ENCODE measurements at regions not wholly inside any gene's neighbourhood (a gene's known extent, or its start where the extent isn't known, plus 50 kb on each side); places are given as distances from the start of the nearest gene placed in this dataset.

DNA sequence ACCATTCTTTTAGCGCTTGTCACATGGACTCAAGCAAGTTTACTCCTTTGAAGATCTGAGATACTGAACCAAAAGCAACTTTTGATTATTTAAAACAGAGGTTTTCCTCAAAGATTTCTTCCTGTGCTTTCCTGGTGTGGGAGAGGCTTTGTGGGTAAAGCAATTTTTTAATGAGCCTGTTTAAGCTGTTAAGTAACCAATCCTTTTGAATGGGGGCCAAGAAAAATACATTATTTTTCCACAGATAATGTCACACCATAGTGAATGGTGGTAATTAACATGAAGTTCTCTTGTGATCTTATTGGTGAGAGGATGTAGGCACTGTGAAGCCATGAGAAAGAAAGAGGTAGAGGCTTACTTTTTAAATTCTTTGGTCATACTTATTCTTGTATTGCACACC is 55.8 kb upstream of the OBI1 start:
- no peak overlapping the region for H3K4me3 ChIP-seq (ENCODE audit: control extremely low read depth in 1 of 5, extremely low read depth in 1 of 5, insufficient read depth in 1 of 5, low read depth in 2 of 5, low read length in 4 of 5)
- no peaks in the 10 kb centered on the region for H4K20me1 ChIP-seq (ENCODE audit: control insufficient read depth, insufficient read depth, low read length, poor library complexity, severe bottlenecking)
- H3K4me2 ChIP-seq (replicated peaks; ENCODE audit: low read depth, low read length, poor library complexity, severe bottlenecking) = no peak overlapping the region
- no peak for DNase-seq
- TF ChIP-seq, protein P1, sequence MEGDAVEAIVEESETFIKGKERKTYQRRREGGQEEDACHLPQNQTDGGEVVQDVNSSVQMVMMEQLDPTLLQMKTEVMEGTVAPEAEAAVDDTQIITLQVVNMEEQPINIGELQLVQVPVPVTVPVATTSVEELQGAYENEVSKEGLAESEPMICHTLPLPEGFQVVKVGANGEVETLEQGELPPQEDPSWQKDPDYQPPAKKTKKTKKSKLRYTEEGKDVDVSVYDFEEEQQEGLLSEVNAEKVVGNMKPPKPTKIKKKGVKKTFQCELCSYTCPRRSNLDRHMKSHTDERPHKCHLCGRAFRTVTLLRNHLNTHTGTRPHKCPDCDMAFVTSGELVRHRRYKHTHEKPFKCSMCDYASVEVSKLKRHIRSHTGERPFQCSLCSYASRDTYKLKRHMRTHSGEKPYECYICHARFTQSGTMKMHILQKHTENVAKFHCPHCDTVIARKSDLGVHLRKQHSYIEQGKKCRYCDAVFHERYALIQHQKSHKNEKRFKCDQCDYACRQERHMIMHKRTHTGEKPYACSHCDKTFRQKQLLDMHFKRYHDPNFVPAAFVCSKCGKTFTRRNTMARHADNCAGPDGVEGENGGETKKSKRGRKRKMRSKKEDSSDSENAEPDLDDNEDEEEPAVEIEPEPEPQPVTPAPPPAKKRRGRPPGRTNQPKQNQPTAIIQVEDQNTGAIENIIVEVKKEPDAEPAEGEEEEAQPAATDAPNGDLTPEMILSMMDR (IDR thresholded peaks at IDR 0.05) = no peak
- no peak for TF ChIP-seq EZH2 (IDR thresholded peaks at IDR 0.05; ENCODE audit: borderline replicate concordance, insufficient read depth, low read depth, low read length, poor library complexity, severe bottlenecking)
- POLR2A ChIA-PET = no interaction called here
- intact Hi-C loops (cut with micrococcal nuclease) = no loop called here
- H3K9me3 ChIP-seq (ENCODE audit: control extremely low read depth in 1 of 3, control insufficient read depth in 2 of 3, insufficient read depth in 1 of 3, low read length in 2 of 3) = no peaks in the 10 kb centered on the region
- H3K9me3 Mint-ChIP-seq (ENCODE audit: insufficient read depth) = no peaks in the 10 kb centered on the region
- no peak overlapping the region for H3K27ac ChIP-seq (ENCODE audit: low read length in 2 of 2)
- no peak overlapping the region for H3K9ac ChIP-seq (ENCODE audit: low read length)
- no peak overlapping the region for H3K27ac Mint-ChIP-seq
- no peak overlapping the region for H2AFZ ChIP-seq (ENCODE audit: insufficient read depth, low read depth, low read length, poor library complexity, severe bottlenecking)
- H3K27me3 ChIP-seq (replicated peaks in 1 of 4; ENCODE audit: control extremely low read depth in 1 of 4, control insufficient read depth in 3 of 4, insufficient read depth in 4 of 4, low read length in 3 of 4) = peaks cover 0 to 3% (median 0%) of the 10 kb centered on the region in 4 experiments
- CTCF ChIA-PET = no interaction called here
- ATAC-seq (ENCODE audit: low read depth) = no peak
- H3K4me1 Mint-ChIP-seq = peaks cover 2% of the 10 kb centered on the region
- H3K79me2 ChIP-seq (ENCODE audit: control insufficient read depth, insufficient read depth, low read length) = no peaks in the 10 kb centered on the region
- H3K4me3 Mint-ChIP-seq = no peak overlapping the region
- H3K4me1 ChIP-seq (ENCODE audit: control insufficient read depth in 2 of 2, insufficient read depth in 2 of 2, low read length in 2 of 2) = no peaks in the 10 kb centered on the region
- no CpG with 5 or more reads among the region's 1 CpG for WGBS (ENCODE audit: insufficient coverage)
- no peaks in the 10 kb centered on the region for H3K36me3 ChIP-seq (replicated peaks in 1 of 2; ENCODE audit: control extremely low read depth in 1 of 2, control insufficient read depth in 1 of 2, extremely low read depth in 1 of 2, insufficient read depth in 2 of 2, low read length in 1 of 2)
- H3K27me3 Mint-ChIP-seq = peaks cover 13% of the 10 kb centered on the region

DNA sequence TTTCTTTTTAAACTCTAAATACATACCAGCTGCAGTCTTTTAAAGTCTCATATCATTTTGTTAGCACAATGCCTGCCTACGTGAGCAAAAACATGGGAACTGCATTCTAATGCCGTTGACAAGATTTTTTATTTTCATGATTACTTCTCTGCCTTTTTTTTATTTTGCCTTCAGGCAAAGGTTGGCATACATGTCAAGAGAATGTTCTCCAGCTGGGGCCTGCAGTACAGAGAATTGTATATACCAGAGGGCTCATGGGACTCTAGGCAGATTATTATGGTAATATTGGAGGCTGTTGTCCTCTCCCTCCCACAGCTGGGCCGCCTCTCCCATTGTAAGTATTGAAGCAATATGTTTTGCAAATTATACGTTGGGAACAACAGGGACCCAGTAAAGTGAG is 53.9 kb upstream of the OBI1 start:
- CTCF ChIA-PET = no interaction called here
- no peak overlapping the region for H3K4me3 ChIP-seq (ENCODE audit: control extremely low read depth in 1 of 5, extremely low read depth in 1 of 5, insufficient read depth in 1 of 5, low read depth in 2 of 5, low read length in 4 of 5)
- H3K9ac ChIP-seq (ENCODE audit: low read length) = no peak overlapping the region
- H3K4me1 Mint-ChIP-seq = peaks cover 2% of the 10 kb centered on the region
- H3K79me2 ChIP-seq (ENCODE audit: control insufficient read depth, insufficient read depth, low read length) = no peaks in the 10 kb centered on the region
- H3K4me1 ChIP-seq (ENCODE audit: control insufficient read depth in 2 of 2, insufficient read depth in 2 of 2, low read length in 2 of 2) = no peaks in the 10 kb centered on the region
- H3K27ac Mint-ChIP-seq = no peak overlapping the region
- no peak overlapping the region for H3K4me3 Mint-ChIP-seq
- no peak for DNase-seq
- H3K9me3 ChIP-seq (ENCODE audit: control extremely low read depth in 1 of 3, control insufficient read depth in 2 of 3, insufficient read depth in 1 of 3, low read length in 2 of 3) = no peaks in the 10 kb centered on the region
- POLR2A ChIA-PET = no interaction called here
- TF ChIP-seq EZH2 (IDR thresholded peaks at IDR 0.05; ENCODE audit: borderline replicate concordance, insufficient read depth, low read depth, low read length, poor library complexity, severe bottlenecking) = no peak
- TF ChIP-seq, protein P1 (IDR thresholded peaks at IDR 0.05) = no peak
- H3K27me3 ChIP-seq (replicated peaks in 1 of 4; ENCODE audit: control extremely low read depth in 1 of 4, control insufficient read depth in 3 of 4, insufficient read depth in 4 of 4, low read length in 3 of 4) = peaks cover 0 to 3% (median 0%) of the 10 kb centered on the region in 4 experiments
- no peaks in the 10 kb centered on the region for H3K36me3 ChIP-seq (replicated peaks in 1 of 2; ENCODE audit: control extremely low read depth in 1 of 2, control insufficient read depth in 1 of 2, extremely low read depth in 1 of 2, insufficient read depth in 2 of 2, low read length in 1 of 2)
- peaks cover 13% of the 10 kb centered on the region for H3K27me3 Mint-ChIP-seq
- no peaks in the 10 kb centered on the region for H3K9me3 Mint-ChIP-seq (ENCODE audit: insufficient read depth)
- H3K4me2 ChIP-seq (replicated peaks; ENCODE audit: low read depth, low read length, poor library complexity, severe bottlenecking) = no peak overlapping the region
- no peak overlapping the region for H3K27ac ChIP-seq (ENCODE audit: low read length in 2 of 2)
- WGBS (ENCODE audit: insufficient coverage) = 100% methylated on average over 1 of the region's 4 CpGs
- H4K20me1 ChIP-seq (ENCODE audit: control insufficient read depth, insufficient read depth, low read length, poor library complexity, severe bottlenecking) = no peaks in the 10 kb centered on the region
- intact Hi-C loops (cut with micrococcal nuclease) = no loop called here
- no peak for ATAC-seq (ENCODE audit: low read depth)
- H2AFZ ChIP-seq (ENCODE audit: insufficient read depth, low read depth, low read length, poor library complexity, severe bottlenecking) = no peak overlapping the region
